ENCODE measurements at regions not wholly inside any gene's neighbourhood (a gene's known extent, or its start where the extent isn't known, plus 50 kb on each side); places are given as distances from the start of the nearest gene placed in this dataset.
"Not testable (repeated sequence)": the region's sequence is repeated elsewhere in the genome, so short reads cannot be mapped to it uniquely, and the experiment has no call there.

GRCh38 chr17:20651736-20652135, 72.2 kb downstream of the CDRT15L2 start:
- TF ChIP-seq TARDBP (IDR thresholded peaks at IDR 0.05); MTA2 (IDR thresholded peaks at IDR 0.05; ENCODE audit: low read depth): not testable (repeated sequence)
